Upper lobe of left lung (tissue), 4 donors: ENCODE measurements at regions not wholly inside any gene's neighbourhood (a gene's known extent, or its start where the extent isn't known, plus 50 kb on each side); places are given as distances from the start of the nearest gene placed in this dataset.

ENCODE experiments used
- CTCF ChIP-seq, 6 experiments: fragments of 450-650 bp in 4 of 6; fragments of 200-600 bp in 2 of 6; sonication (generic) in 2 of 6; IDR thresholded peaks; one replicate each; pipeline ENCODE4 v1.5.1; 2016 to 2019; ENCODE audit warnings: antibody characterized with exemption in 6 of 6
- EP300 ChIP-seq, 4 donors: sonication (generic); formaldehyde crosslinking; IDR thresholded peaks; one replicate each; pipeline ENCODE4 v1.5.1; 2017; ENCODE audit warnings: antibody characterized with exemption in 4 of 4, control low read depth in 2 of 4

GRCh38 chr15:70327856-70328678 lies 230.3 kb upstream of the TLE3 start:
- TF ChIP-seq CTCF (IDR thresholded peaks at IDR 0.05): no peak
- TF ChIP-seq EP300 (IDR thresholded peaks at IDR 0.05): no peak
